K562 (cell line): ENCODE measurements at regions not wholly inside any gene's neighbourhood (a gene's known extent, or its start where the extent isn't known, plus 50 kb on each side); places are given as distances from the start of the nearest gene placed in this dataset.
A peak's percentile ranks its signal among the peaks of the same experiment; 100 is the strongest.

Source experiments
- CHD4 ChIP-seq: fragments of 200-600 bp; sonication (generic); IDR thresholded peaks from 3 replicates; pipeline ENCODE4 v1.6.1; 2012; ENCODE audit warnings: low read depth, mild to moderate bottlenecking, mixed read lengths, low read length, inconsistent platforms; ENCODE audit not compliant: insufficient read depth, insufficient replicate concordance, poor library complexity, severe bottlenecking
- FOXA3 ChIP-seq, 2 experiments: fragments of 450-650 bp in 1 of 2; sonication (generic) in 1 of 2; formaldehyde crosslinking; IDR thresholded peaks in 1 of 2; conservative IDR thresholded peaks in 1 of 2; 2 replicates each; pipeline versions ENCODE4 v1.4.0 to v1.8.0; 2020 to 2022; ENCODE audit warnings: mild to moderate bottlenecking in 2 of 2, missing genetic modification reagents in 1 of 2
- MAZ ChIP-seq, 2 experiments: fragments of 450-650 bp in 1 of 2; sonication (generic) in 1 of 2; formaldehyde crosslinking; IDR thresholded peaks in 1 of 2; conservative IDR thresholded peaks in 1 of 2; 2 replicates each; pipeline versions ENCODE4 v1.4.0 to v1.5.0; 2020; ENCODE audit warnings: mild to moderate bottlenecking in 1 of 2, missing genetic modification reagents in 1 of 2
- PHF21A ChIP-seq: fragments of 450-650 bp; IDR thresholded peaks from 2 replicates; pipeline ENCODE4 v1.6.1; 2017; ENCODE audit warnings: low read depth, borderline replicate concordance
- RREB1 ChIP-seq: fragments of 250-450 bp; sonication (Bioruptor Pico); IDR thresholded peaks from 2 replicates; pipeline ENCODE4 v1.4.0; 2020
- SAP30 ChIP-seq: fragments of 200-600 bp; sonication (generic); IDR thresholded peaks from 2 replicates; pipeline ENCODE4 v1.6.1; 2012; ENCODE audit warnings: borderline replicate concordance, low read depth, mild to moderate bottlenecking, moderate library complexity, low read length, control low read depth, inconsistent platforms; ENCODE audit not compliant: insufficient read depth, poor library complexity, severe bottlenecking
- SNRNP70 ChIP-seq: fragments of 200-400 bp; formaldehyde crosslinking; optimal IDR thresholded peaks from 2 replicates; pipeline ENCODE3; 2017; ENCODE audit warnings: low read depth, low read length
- TBL1XR1 ChIP-seq, 2 experiments: IDR thresholded peaks; 2 replicates each; pipeline ENCODE4 v1.6.1; 2012; ENCODE audit warnings: improper control_type of control experiment in 2 of 2, low read length in 2 of 2, mild to moderate bottlenecking in 1 of 2
- ZBED1 ChIP-seq: IDR thresholded peaks from 2 replicates; pipeline ENCODE4 v1.6.1; 2014
- TF ChIP-seq, protein P1 (sequence below): fragments of 250-450 bp; sonication (Bioruptor Pico); IDR thresholded peaks from 2 replicates; pipeline ENCODE4 v1.4.0; 2020
- TF ChIP-seq, protein P2 (sequence below): fragments of 450-650 bp; IDR thresholded peaks from 2 replicates; pipeline ENCODE4 v1.6.1; 2017; ENCODE audit warnings: antibody characterized with exemption

- 0 out of 4 replicates have a peak, but pooled peaks of 1 of the 2 experiments have one; percentile 24 for TF ChIP-seq MAZ (CRISPR knock-in tag; conservative IDR thresholded peaks at IDR 0.05 in 1 of 2, IDR thresholded peaks at IDR 0.05 in 1 of 2)
- peak in 1 of 2 experiments; percentile 47; a peak in 1 of 4 replicates for TF ChIP-seq FOXA3 (CRISPR knock-in tag; conservative IDR thresholded peaks at IDR 0.05 in 1 of 2, IDR thresholded peaks at IDR 0.05 in 1 of 2)
- TF ChIP-seq, protein P1, sequence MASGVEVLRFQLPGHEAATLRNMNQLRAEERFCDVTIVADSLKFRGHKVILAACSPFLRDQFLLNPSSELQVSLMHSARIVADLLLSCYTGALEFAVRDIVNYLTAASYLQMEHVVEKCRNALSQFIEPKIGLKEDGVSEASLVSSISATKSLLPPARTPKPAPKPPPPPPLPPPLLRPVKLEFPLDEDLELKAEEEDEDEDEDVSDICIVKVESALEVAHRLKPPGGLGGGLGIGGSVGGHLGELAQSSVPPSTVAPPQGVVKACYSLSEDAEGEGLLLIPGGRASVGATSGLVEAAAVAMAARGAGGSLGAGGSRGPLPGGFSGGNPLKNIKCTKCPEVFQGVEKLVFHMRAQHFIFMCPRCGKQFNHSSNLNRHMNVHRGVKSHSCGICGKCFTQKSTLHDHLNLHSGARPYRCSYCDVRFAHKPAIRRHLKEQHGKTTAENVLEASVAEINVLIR (CRISPR knock-in tag), result no peak
- no peak for TF ChIP-seq CHD4
- TF ChIP-seq, protein P2, sequence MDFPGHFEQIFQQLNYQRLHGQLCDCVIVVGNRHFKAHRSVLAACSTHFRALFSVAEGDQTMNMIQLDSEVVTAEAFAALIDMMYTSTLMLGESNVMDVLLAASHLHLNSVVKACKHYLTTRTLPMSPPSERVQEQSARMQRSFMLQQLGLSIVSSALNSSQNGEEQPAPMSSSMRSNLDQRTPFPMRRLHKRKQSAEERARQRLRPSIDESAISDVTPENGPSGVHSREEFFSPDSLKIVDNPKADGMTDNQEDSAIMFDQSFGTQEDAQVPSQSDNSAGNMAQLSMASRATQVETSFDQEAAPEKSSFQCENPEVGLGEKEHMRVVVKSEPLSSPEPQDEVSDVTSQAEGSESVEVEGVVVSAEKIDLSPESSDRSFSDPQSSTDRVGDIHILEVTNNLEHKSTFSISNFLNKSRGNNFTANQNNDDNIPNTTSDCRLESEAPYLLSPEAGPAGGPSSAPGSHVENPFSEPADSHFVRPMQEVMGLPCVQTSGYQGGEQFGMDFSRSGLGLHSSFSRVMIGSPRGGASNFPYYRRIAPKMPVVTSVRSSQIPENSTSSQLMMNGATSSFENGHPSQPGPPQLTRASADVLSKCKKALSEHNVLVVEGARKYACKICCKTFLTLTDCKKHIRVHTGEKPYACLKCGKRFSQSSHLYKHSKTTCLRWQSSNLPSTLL, result no peak
- no peak for TF ChIP-seq SAP30
- no peak for TF ChIP-seq ZBED1
- peak; percentile 40; the same call in 1 of the 2 replicates for TF ChIP-seq RREB1
- no peak for TF ChIP-seq TBL1XR1 (IDR thresholded peaks at IDR 0.05; ENCODE audit: low read length in 2 of 2)
- TF ChIP-seq PHF21A, result no peak
- TF ChIP-seq SNRNP70, result no peak
- TF ChIP-seq, all 486 proteins: peak for 7
These were observed 53.9 kb upstream of the IL6 start (continued) for GRCh38 chr7:22672846-22673680.
